PC-3 (cell line): ENCODE measurements at regions not wholly inside any gene's neighbourhood (a gene's known extent, or its start where the extent isn't known, plus 50 kb on each side); places are given as distances from the start of the nearest gene placed in this dataset.
A peak's percentile ranks its signal among the peaks of the same experiment; 100 is the strongest.

Source experiments
- ATAC-seq: fragments of 200-7000 bp; cut with Tn5 transposase; 2 replicates; pipeline ENCODE4 v1.9.1; 2020; ENCODE audit warnings: mild to moderate bottlenecking, moderate library complexity
- BruUV-seq: library from RNA; stranded (reverse); fragments of 400-500 nt; replicated peaks from 2 replicates; lab custom pipeline; 2021; lab: Mats Ljungman, UMichigan
- CTCF ChIA-PET: fragments of 300-600 bp; sonication (Branson Sonifier 250); formaldehyde crosslinking; loops from one replicate; lab custom pipeline; 2022; ENCODE audit warnings: antibody characterized with exemption; lab: Charles Lee
- POLR2A ChIA-PET: fragments of 300-600 bp; sonication (Branson Sonifier 250); formaldehyde crosslinking; loops from one replicate; lab custom pipeline; 2022; ENCODE audit warnings: antibody characterized with exemption; ENCODE audit not compliant: unreplicated experiment; lab: Charles Lee
- DNase-seq: peaks from one replicate; pipeline ENCODE4 v3.0.0-alpha.2; 2015
- H2AFZ ChIP-seq: fragments of 300-600 bp; sonication (generic); 2 replicates; pipeline ENCODE4 v1.6.0; 2016; ENCODE audit warnings: antibody characterized with exemption, low read length
- H3F3A ChIP-seq: fragments of 300-600 bp; sonication (generic); one replicate; pipeline ENCODE4 v1.6.0; 2017; ENCODE audit warnings: antibody characterized with exemption, low read length, control low read depth, mild to moderate bottlenecking; ENCODE audit not compliant: unreplicated experiment
- H3K27ac ChIP-seq: fragments of 300-600 bp; sonication (generic); 2 replicates; pipeline ENCODE4 v1.5.1; 2016; ENCODE audit warnings: mild to moderate bottlenecking, low read length
- H3K27me3 ChIP-seq: fragments of 300-600 bp; sonication (generic); 2 replicates; pipeline ENCODE4 v1.6.1; 2016; ENCODE audit warnings: low read length, mixed read lengths
- H3K36me3 ChIP-seq: fragments of 300-600 bp; sonication (generic); 2 replicates; pipeline ENCODE4 v1.6.1; 2016; ENCODE audit warnings: low read depth, mixed run types, low read length, mixed read lengths
- H3K4me1 ChIP-seq: fragments of 300-600 bp; sonication (generic); 2 replicates; pipeline ENCODE4 v1.5.1; 2016; ENCODE audit warnings: low read length; ENCODE audit not compliant: insufficient read depth
- H3K4me2 ChIP-seq: fragments of 300-600 bp; sonication (generic); 2 replicates; pipeline ENCODE4 v1.6.0; 2016; ENCODE audit warnings: low read length
- H3K4me3 ChIP-seq: fragments of 300-600 bp; sonication (generic); 2 replicates; pipeline ENCODE4 v1.5.1; 2016; ENCODE audit warnings: mild to moderate bottlenecking, low read length, mixed read lengths
- H3K79me2 ChIP-seq: fragments of 300-600 bp; sonication (generic); 2 replicates; pipeline ENCODE4 v1.6.1; 2017; ENCODE audit warnings: low read length, mixed read lengths
- H3K9ac ChIP-seq: fragments of 300-600 bp; sonication (generic); 2 replicates; pipeline ENCODE4 v1.6.0; 2016; ENCODE audit warnings: mild to moderate bottlenecking, low read length
- H3K9me2 ChIP-seq: fragments of 300-600 bp; sonication (generic); replicated peaks from 2 replicates; pipeline ENCODE4 v1.6.1; 2016; ENCODE audit warnings: mixed run types, low read length, mixed read lengths
- H3K9me3 ChIP-seq: fragments of 300-600 bp; sonication (generic); 2 replicates; pipeline ENCODE4 v1.6.1; 2016; ENCODE audit warnings: low read length, mixed read lengths
- H4K20me1 ChIP-seq: fragments of 300-600 bp; sonication (generic); 2 replicates; pipeline ENCODE4 v1.6.1; 2016; ENCODE audit warnings: low read length, mixed read lengths
- CTCF ChIP-seq: fragments of 300-600 bp; sonication (generic); conservative IDR thresholded peaks from 2 replicates; pipeline ENCODE4 v1.5.1; 2017; ENCODE audit warnings: antibody characterized with exemption, low read depth, mild to moderate bottlenecking, low read length
- EZH2 ChIP-seq: fragments of 300-600 bp; sonication (generic); IDR thresholded peaks from one replicate; pipeline ENCODE4 v1.6.1; 2017; ENCODE audit warnings: antibody characterized with exemption, mild to moderate bottlenecking, low read length; ENCODE audit not compliant: unreplicated experiment
- EZH2phosphoT487 ChIP-seq: fragments of 300-600 bp; sonication (generic); IDR thresholded peaks from 2 replicates; pipeline ENCODE4 v1.6.1; 2018; ENCODE audit warnings: mild to moderate bottlenecking, antibody characterized with exemption, low read length, borderline replicate concordance
- intact Hi-C: fragments of 100-400 bp; cut with micrococcal nuclease; formaldehyde crosslinking; loops from 2 replicates; pipeline ENCODE4 v1.9.0; 2023

- intact Hi-C loops = no loop called here
- Histone ChIP-seq H4K20me1 (no peaks in the 10 kb centered on the region), H3K36me3 (no peaks in the 10 kb centered on the region), H3K9me3 (no peaks in the 10 kb centered on the region), H3K79me2 (no peaks in the 10 kb centered on the region), H3F3A (no peaks in the 10 kb centered on the region), H3K9me2 (no peaks in the 10 kb centered on the region), H3K4me1 (peaks cover 29% of the 10 kb centered on the region), H3K4me2 (peak overlapping the region; percentile 26; the same call in 1 of the 2 replicates), H3K4me3 (no peak overlapping the region), H3K27me3 (no peaks in the 10 kb centered on the region), H3K27ac (peak overlapping the region; percentile 35), H3K9ac (no peak overlapping the region), H2AFZ (peak overlapping the region; percentile 27)
- TF ChIP-seq EZH2 = no peak
- POLR2A ChIA-PET = no interaction called here
- BruUV-seq = no TSS peak
- CTCF ChIA-PET = no interaction called here
- ATAC-seq (no peak), DNase-seq (peak; percentile 42)
These were observed 160.9 kb downstream of the EDEM1 start for GRCh38 chr3:5348229-5348902.

DNA sequence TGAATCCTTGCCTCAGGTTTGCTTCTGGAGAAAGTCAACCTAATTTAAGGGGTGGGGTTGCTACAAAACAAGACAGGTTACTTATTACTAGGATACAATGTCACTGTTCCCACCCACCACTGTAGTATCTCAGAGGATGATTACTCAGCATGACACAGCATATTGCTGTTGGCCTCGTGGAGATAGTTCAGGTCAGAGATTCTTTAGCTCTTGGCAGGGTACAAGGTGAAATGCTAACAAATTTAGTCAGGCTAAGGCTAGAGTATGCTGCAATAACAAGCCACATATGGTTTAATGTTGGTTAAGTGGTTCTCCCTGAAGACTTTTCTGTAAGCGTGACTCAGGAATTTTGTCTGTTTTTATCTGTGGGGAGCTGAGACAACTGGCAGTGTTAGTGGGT lies 161.8 kb downstream of the EDEM1 start:
- Histone ChIP-seq H2AFZ (no peak overlapping the region), H3K4me2 (no peak overlapping the region), H3K4me1 (peaks cover 23% of the 10 kb centered on the region), H3K79me2 (no peaks in the 10 kb centered on the region), H3K27ac (peak overlapping the region; percentile 35), H3K9ac (no peak overlapping the region), H3K27me3 (no peaks in the 10 kb centered on the region), H3K4me3 (no peak overlapping the region), H3K9me2 (no peaks in the 10 kb centered on the region), H4K20me1 (no peaks in the 10 kb centered on the region), H3K36me3 (no peaks in the 10 kb centered on the region), H3K9me3 (no peaks in the 10 kb centered on the region), H3F3A (no peaks in the 10 kb centered on the region)
- intact Hi-C loops = no loop called here
- DNase-seq = peak; percentile 60
- POLR2A ChIA-PET = no interaction called here
- ATAC-seq = no peak
- no TSS peak for BruUV-seq
- TF ChIP-seq CTCF (no peak), EZH2 (no peak), EZH2phosphoT487 (no peak)
- CTCF ChIA-PET = no interaction called here

DNA sequence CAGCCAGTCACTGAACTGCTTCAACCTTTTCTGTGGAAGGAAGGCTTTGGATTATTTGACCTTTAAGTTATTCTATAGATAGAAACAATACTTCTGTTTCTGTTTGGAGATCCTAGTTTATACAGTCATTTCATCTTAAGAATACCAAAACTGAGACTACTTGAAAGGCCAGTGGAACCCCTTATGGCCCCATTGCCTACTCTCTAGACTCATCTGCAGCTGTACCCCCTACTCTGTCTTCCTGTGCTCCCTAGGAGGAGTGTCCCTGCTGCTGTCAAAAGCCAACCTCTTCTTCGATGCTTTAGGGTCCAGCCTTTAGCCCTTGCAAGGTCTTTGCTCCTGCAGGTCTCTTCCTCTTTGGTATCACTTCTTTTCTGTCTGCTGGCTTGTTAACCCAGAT lies 169.6 kb downstream of the EDEM1 start:
- Histone ChIP-seq H3K4me1 (no peaks in the 10 kb centered on the region), H3K9me3 (no peaks in the 10 kb centered on the region), H3K79me2 (no peaks in the 10 kb centered on the region), H3K4me2 (no peak overlapping the region), H3K27ac (no peak overlapping the region), H2AFZ (no peak overlapping the region), H3K9me2 (no peaks in the 10 kb centered on the region), H3F3A (no peaks in the 10 kb centered on the region), H4K20me1 (no peaks in the 10 kb centered on the region), H3K4me3 (no peak overlapping the region), H3K36me3 (no peaks in the 10 kb centered on the region), H3K9ac (no peak overlapping the region), H3K27me3 (no peaks in the 10 kb centered on the region)
- POLR2A ChIA-PET = no interaction called here
- CTCF ChIA-PET = no interaction called here
- DNase-seq (no peak), ATAC-seq (no peak)
- no peak for TF ChIP-seq EZH2phosphoT487
- no peak for TF ChIP-seq CTCF
- intact Hi-C loops = no loop called here
- no TSS peak for BruUV-seq
